ENCODE measurements at regions not wholly inside any gene's neighbourhood (a gene's known extent, or its start where the extent isn't known, plus 50 kb on each side); places are given as distances from the start of the nearest gene placed in this dataset.

- H3K27ac ChIP-seq (replicated peaks), result no peak overlapping the region
Observed at GRCh38 chr1:244230470-244230869, 179.4 kb downstream of the ZBTB18 start.

GRCh38 chr1:244231193-244231571 lies 180.1 kb downstream of the ZBTB18 start:
- H3K4me3 ChIP-seq, result peak overlapping the region; percentile 37
- no peaks in the 10 kb centered on the region for H3K36me3 ChIP-seq
- no peaks in the 10 kb centered on the region for H3K9me3 ChIP-seq (replicated peaks)
- TF ChIP-seq CTCF (IDR thresholded peaks at IDR 0.05; ENCODE audit: borderline replicate concordance), result no peak
- H3K4me1 ChIP-seq, result peaks cover 6% of the 10 kb centered on the region
- no peak for DNase-seq
- intact Hi-C loops (cut with micrococcal nuclease), result no loop called here
- H3K27ac ChIP-seq (replicated peaks), result no peak overlapping the region
- peaks cover 27% of the 10 kb centered on the region for H3K27me3 ChIP-seq (ENCODE audit: low read depth)

More at GRCh38 chr1:244230470-244230869, 179.4 kb downstream of the ZBTB18 start:
- intact Hi-C loops (cut with micrococcal nuclease), result no loop called here
- TF ChIP-seq CTCF (IDR thresholded peaks at IDR 0.05; ENCODE audit: borderline replicate concordance), result no peak
- H3K4me1 ChIP-seq, result peaks cover 6% of the 10 kb centered on the region
- peaks cover 29% of the 10 kb centered on the region for H3K27me3 ChIP-seq (ENCODE audit: low read depth)
- DNase-seq, result no peak
- H3K36me3 ChIP-seq, result no peaks in the 10 kb centered on the region
- no peak overlapping the region for H3K4me3 ChIP-seq
- no peaks in the 10 kb centered on the region for H3K9me3 ChIP-seq (replicated peaks)

GRCh38 chr1:244231572-244232315 lies 180.7 kb downstream of the ZBTB18 start:
- H3K27ac ChIP-seq (replicated peaks), result no peak overlapping the region
- peaks cover 6% of the 10 kb centered on the region for H3K4me1 ChIP-seq
- peaks cover 27% of the 10 kb centered on the region for H3K27me3 ChIP-seq (ENCODE audit: low read depth)
- TF ChIP-seq CTCF (IDR thresholded peaks at IDR 0.05; ENCODE audit: borderline replicate concordance), result no peak
- no peak for DNase-seq
- H3K9me3 ChIP-seq (replicated peaks), result no peaks in the 10 kb centered on the region
- H3K4me3 ChIP-seq, result peak overlapping the region; percentile 37
- no peaks in the 10 kb centered on the region for H3K36me3 ChIP-seq
- intact Hi-C loops (cut with micrococcal nuclease), result no loop called here

- no peak for TF ChIP-seq CTCF (IDR thresholded peaks at IDR 0.05; ENCODE audit: borderline replicate concordance)
- Histone ChIP-seq H3K4me3 (no peak overlapping the region), H3K27me3 (ENCODE audit: low read depth) (peaks cover 20% of the 10 kb centered on the region), H3K27ac (replicated peaks) (no peak overlapping the region), H3K36me3 (no peaks in the 10 kb centered on the region), H3K4me1 (peaks cover 6% of the 10 kb centered on the region), H3K9me3 (replicated peaks) (no peaks in the 10 kb centered on the region)
- intact Hi-C loops (cut with micrococcal nuclease), result no loop called here
- DNase-seq, result no peak
Observed at GRCh38 chr1:244234009-244234643, 183.0 kb downstream of the ZBTB18 start.

- Histone ChIP-seq H3K4me3 (no peak overlapping the region), H3K27me3 (ENCODE audit: low read depth) (peaks cover 20% of the 10 kb centered on the region), H3K36me3 (no peaks in the 10 kb centered on the region), H3K4me1 (peaks cover 6% of the 10 kb centered on the region), H3K9me3 (replicated peaks) (no peaks in the 10 kb centered on the region), H3K27ac (replicated peaks) (no peak overlapping the region)
- no peak for DNase-seq
- no peak for TF ChIP-seq CTCF (IDR thresholded peaks at IDR 0.05; ENCODE audit: borderline replicate concordance)
- intact Hi-C loops (cut with micrococcal nuclease), result no loop called here
Observed at GRCh38 chr1:244235157-244235556, 184.1 kb downstream of the ZBTB18 start.
